Fibroblast of lung (primary cell): ENCODE measurements at regions not wholly inside any gene's neighbourhood (a gene's known extent, or its start where the extent isn't known, plus 50 kb on each side); places are given as distances from the start of the nearest gene placed in this dataset.

Experiments used
- DNase-seq, 2 donors: peaks; one replicate each; pipeline versions ENCODE4 v3.0.0 to v3.0.0-alpha.2; 2010; ENCODE audit warnings: low read depth in 2 of 2
- H2AFZ ChIP-seq: 2 replicates; pipeline ENCODE4 v1.5.1; 2012; ENCODE audit warnings: low read length, control low read depth, inconsistent platforms
- H3K27ac ChIP-seq: 2 replicates; pipeline ENCODE4 v1.5.1; 2011; ENCODE audit warnings: low read length, control low read depth; ENCODE audit not compliant: insufficient read depth
- H3K27me3 ChIP-seq: 2 replicates; pipeline ENCODE4 v1.5.1; 2011; ENCODE audit warnings: mild to moderate bottlenecking, low read length; ENCODE audit not compliant: control insufficient read depth, insufficient read depth
- H3K36me3 ChIP-seq: 2 replicates; pipeline ENCODE4 v1.5.1; 2011; ENCODE audit warnings: low read length; ENCODE audit not compliant: control insufficient read depth, insufficient read depth
- H3K4me1 ChIP-seq: 2 replicates; pipeline ENCODE4 v1.5.1; 2011; ENCODE audit warnings: low read length; ENCODE audit not compliant: control insufficient read depth, insufficient read depth; ENCODE audit errors: extremely low read depth
- H3K4me2 ChIP-seq: 2 replicates; pipeline ENCODE4 v1.5.1; 2011; ENCODE audit warnings: low read length, control low read depth; ENCODE audit not compliant: insufficient read depth; ENCODE audit errors: extremely low read depth
- H3K4me3 ChIP-seq, 4 experiments: fragments of 200-600 bp in 1 of 4; sonication (generic) in 1 of 4; replicated peaks in 1 of 4; 2 replicates each; pipeline ENCODE4 v1.5.1; 2011 to 2016; ENCODE audit warnings: low read length in 4 of 4, low read depth in 3 of 4, mild to moderate bottlenecking in 3 of 4, control low read depth in 2 of 4, inconsistent platforms in 1 of 4, mixed read lengths in 1 of 4; ENCODE audit not compliant: insufficient read depth in 1 of 4; ENCODE audit errors: control extremely low read depth in 1 of 4
- H3K79me2 ChIP-seq: 2 replicates; pipeline ENCODE4 v1.5.1; 2012; ENCODE audit warnings: mild to moderate bottlenecking, low read length, inconsistent platforms; ENCODE audit not compliant: control insufficient read depth, insufficient read depth
- H3K9ac ChIP-seq: 2 replicates; pipeline ENCODE4 v1.5.1; 2011; ENCODE audit warnings: mild to moderate bottlenecking, low read length, control low read depth; ENCODE audit not compliant: insufficient read depth
- H3K9me3 ChIP-seq: 2 replicates; pipeline ENCODE4 v1.5.1; 2012; ENCODE audit warnings: low read depth, low read length; ENCODE audit not compliant: control insufficient read depth, insufficient read depth
- H4K20me1 ChIP-seq: 2 replicates; pipeline ENCODE4 v1.5.1; 2011; ENCODE audit warnings: low read length; ENCODE audit not compliant: control insufficient read depth, insufficient read depth; ENCODE audit errors: extremely low read depth
- CTCF ChIP-seq, 2 donors: IDR thresholded peaks in 1 of 2; conservative IDR thresholded peaks in 1 of 2; 1 replicate in 1 of 2; 2 replicates in 1 of 2; pipeline ENCODE4 v1.5.1; 2011 to 2012; ENCODE audit warnings: low read length in 2 of 2, control low read depth in 1 of 2, inconsistent platforms in 1 of 2, low read depth in 1 of 2, mild to moderate bottlenecking in 1 of 2
- EZH2 ChIP-seq: IDR thresholded peaks from 2 replicates; pipeline ENCODE4 v1.5.1; 2012; ENCODE audit warnings: low read length, control low read depth, mild to moderate bottlenecking; ENCODE audit errors: missing control alignments

DNA sequence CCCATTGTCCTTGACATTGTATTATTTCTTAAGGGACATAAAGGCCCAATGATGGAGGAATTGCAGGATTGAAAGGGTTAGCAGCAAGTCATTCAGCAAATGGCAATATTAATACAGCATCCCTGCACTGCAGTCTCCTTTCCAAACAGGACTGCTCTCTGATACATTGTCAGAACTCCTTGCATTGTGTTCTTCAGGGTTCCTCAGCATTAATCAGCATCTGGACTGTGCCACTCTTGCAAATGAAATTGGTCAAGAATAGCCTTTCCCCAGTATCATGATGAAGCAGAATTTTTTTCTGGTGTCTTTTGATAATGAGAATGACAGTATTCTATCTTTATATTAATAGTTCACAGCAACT, 272.6 kb upstream of the HAND2 start:
- Histone ChIP-seq H3K4me2 (no peak overlapping the region), H3K4me1 (no peaks in the 10 kb centered on the region), H3K9me3 (no peaks in the 10 kb centered on the region), H3K9ac (no peak overlapping the region), H3K4me3 (no peak overlapping the region), H3K27ac (no peak overlapping the region), H3K79me2 (no peaks in the 10 kb centered on the region), H3K27me3 (no peaks in the 10 kb centered on the region), H3K36me3 (no peaks in the 10 kb centered on the region), H2AFZ (no peak overlapping the region), H4K20me1 (no peaks in the 10 kb centered on the region)
- DNase-seq, result no peak
- TF ChIP-seq EZH2 (no peak), CTCF (conservative IDR thresholded peaks at IDR 0.05 in 1 of 2, IDR thresholded peaks at IDR 0.05 in 1 of 2; ENCODE audit: low read depth in 1 of 2, low read length in 2 of 2) (no peak)

DNA sequence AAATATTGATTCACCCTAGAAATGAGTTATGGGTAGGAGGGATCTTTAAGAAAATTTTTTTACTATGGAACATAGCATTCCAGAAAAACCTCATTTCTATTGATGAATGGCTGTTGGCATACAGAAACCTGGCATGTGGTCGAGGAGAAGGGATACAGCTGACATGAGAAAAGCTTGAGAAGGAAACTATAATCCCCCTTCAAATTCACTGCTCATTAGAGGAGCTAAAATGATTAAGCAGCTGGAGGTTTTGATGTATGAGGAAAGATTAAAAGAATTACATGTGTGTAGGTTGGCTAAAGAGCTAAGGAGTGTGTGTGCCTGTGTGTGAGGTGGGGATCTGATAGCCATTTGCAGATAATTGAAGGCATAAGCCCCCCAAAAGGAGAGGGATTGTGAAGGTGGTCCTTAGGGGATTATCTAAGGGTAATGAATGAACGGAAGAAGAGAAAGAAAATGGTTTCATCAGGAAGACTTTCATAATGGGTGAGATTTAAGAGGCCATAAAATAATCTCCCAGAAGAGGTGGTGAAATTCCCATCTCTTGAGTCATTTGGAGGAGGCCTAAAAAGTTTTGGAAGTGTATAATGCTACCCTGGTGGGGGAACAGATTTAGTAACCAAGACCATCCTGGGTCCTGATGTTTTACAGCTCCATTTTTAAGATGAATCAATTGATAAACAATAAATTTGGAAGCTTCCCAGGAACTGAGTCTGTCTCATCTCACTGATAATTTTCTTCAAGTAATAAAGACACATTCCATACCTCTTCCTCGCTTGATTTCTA, 272.0 kb upstream of the HAND2 start:
- no peaks in the 10 kb centered on the region for H3K36me3 ChIP-seq
- H3K4me3 ChIP-seq, result no peak overlapping the region
- TF ChIP-seq EZH2, result no peak
- TF ChIP-seq CTCF (conservative IDR thresholded peaks at IDR 0.05 in 1 of 2, IDR thresholded peaks at IDR 0.05 in 1 of 2; ENCODE audit: low read depth in 1 of 2, low read length in 2 of 2), result no peak
- no peaks in the 10 kb centered on the region for H3K79me2 ChIP-seq
- H2AFZ ChIP-seq, result no peak overlapping the region
- peak; percentile 20 to 57 for DNase-seq
- no peak overlapping the region for H3K4me2 ChIP-seq
- H3K9ac ChIP-seq, result no peak overlapping the region
- H3K27me3 ChIP-seq, result no peaks in the 10 kb centered on the region
- H3K27ac ChIP-seq, result no peak overlapping the region
- H3K4me1 ChIP-seq, result no peaks in the 10 kb centered on the region
- H4K20me1 ChIP-seq, result no peaks in the 10 kb centered on the region
- H3K9me3 ChIP-seq, result no peaks in the 10 kb centered on the region

- TF ChIP-seq CTCF (conservative IDR thresholded peaks at IDR 0.05 in 1 of 2, IDR thresholded peaks at IDR 0.05 in 1 of 2; ENCODE audit: low read depth in 1 of 2, low read length in 2 of 2), result no peak
- no peak for TF ChIP-seq EZH2
- Histone ChIP-seq H3K27me3 (no peaks in the 10 kb centered on the region), H3K36me3 (no peaks in the 10 kb centered on the region), H3K27ac (no peak overlapping the region), H2AFZ (no peak overlapping the region), H3K79me2 (no peaks in the 10 kb centered on the region), H3K4me2 (no peak overlapping the region), H4K20me1 (no peaks in the 10 kb centered on the region), H3K4me3 (no peak overlapping the region), H3K4me1 (no peaks in the 10 kb centered on the region), H3K9ac (no peak overlapping the region), H3K9me3 (no peaks in the 10 kb centered on the region)
- DNase-seq, result no peak
Measured at GRCh38 chr4:173801361-173801760, 271.3 kb upstream of the HAND2 start.
